Fibroblast of villous mesenchyme (primary cell): ENCODE measurements at regions not wholly inside any gene's neighbourhood (a gene's known extent, or its start where the extent isn't known, plus 50 kb on each side); places are given as distances from the start of the nearest gene placed in this dataset.

Experiments used
- DNase-seq: peaks from one replicate; pipeline ENCODE4 v3.0.0-alpha.2; 2010; ENCODE audit warnings: low read depth
- H3K4me3 ChIP-seq: 2 replicates; pipeline ENCODE4 v1.5.1; 2011; ENCODE audit warnings: low read depth, mild to moderate bottlenecking, low read length
- TF ChIP-seq, protein P1 (sequence below): IDR thresholded peaks from 2 replicates; pipeline ENCODE4 v1.5.1; 2012; ENCODE audit warnings: low read depth, mild to moderate bottlenecking, low read length; ENCODE audit not compliant: insufficient read depth

- TF ChIP-seq, protein P1, sequence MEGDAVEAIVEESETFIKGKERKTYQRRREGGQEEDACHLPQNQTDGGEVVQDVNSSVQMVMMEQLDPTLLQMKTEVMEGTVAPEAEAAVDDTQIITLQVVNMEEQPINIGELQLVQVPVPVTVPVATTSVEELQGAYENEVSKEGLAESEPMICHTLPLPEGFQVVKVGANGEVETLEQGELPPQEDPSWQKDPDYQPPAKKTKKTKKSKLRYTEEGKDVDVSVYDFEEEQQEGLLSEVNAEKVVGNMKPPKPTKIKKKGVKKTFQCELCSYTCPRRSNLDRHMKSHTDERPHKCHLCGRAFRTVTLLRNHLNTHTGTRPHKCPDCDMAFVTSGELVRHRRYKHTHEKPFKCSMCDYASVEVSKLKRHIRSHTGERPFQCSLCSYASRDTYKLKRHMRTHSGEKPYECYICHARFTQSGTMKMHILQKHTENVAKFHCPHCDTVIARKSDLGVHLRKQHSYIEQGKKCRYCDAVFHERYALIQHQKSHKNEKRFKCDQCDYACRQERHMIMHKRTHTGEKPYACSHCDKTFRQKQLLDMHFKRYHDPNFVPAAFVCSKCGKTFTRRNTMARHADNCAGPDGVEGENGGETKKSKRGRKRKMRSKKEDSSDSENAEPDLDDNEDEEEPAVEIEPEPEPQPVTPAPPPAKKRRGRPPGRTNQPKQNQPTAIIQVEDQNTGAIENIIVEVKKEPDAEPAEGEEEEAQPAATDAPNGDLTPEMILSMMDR, result no peak
- H3K4me3 ChIP-seq, result no peak overlapping the region
- no peak for DNase-seq
Measured at GRCh38 chr2:203585516-203585915, 50.4 kb upstream of the RAPH1 start.

DNA sequence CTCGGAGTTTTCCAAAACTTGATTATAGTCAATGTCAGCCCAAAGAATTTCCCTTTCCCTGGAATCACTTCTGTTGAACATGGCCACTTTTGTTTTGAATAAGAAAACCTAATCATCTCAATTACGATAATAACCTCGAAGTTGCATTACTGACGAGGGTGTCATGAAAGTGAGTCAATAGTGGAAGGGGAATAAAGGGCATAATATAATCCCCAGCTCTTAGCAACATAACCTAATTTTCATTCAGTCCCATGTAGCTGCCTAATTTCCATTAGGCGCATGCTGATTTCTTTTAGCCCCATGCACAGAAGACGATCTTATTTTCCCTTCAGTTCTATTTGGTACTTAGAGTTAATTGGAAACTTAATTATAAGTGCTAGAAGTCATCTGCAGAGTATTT is 51.1 kb upstream of the RAPH1 start:
- no peak for DNase-seq
- TF ChIP-seq, protein P1, result no peak

GRCh38 chr2:203586696-203587095 is 51.6 kb upstream of the RAPH1 start:
- DNase-seq, result peak; percentile 47
- no peak overlapping the region for H3K4me3 ChIP-seq
- TF ChIP-seq, protein P1, result no peak

More for the DNA sequence above, 51.1 kb upstream of the RAPH1 start:
- H3K4me3 ChIP-seq, result no peak overlapping the region

DNA sequence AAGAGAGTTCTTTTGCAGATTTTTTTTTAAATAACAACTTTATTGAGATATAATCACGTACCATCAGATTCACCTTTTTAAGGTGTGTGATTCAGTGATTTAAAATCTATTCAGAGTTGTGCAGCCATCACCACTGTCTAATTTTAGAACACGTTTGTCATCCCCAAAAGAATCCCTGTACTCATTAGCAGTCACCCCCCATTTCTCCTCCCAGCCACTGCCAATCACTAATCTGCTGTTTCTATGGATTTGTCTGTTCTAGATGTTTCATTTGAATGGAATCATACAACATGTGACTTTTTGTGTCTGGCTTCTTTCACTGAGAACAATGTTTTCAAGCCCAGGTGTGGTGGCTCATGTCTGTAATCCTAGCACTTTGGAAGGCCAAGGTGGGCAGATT is 55.4 kb upstream of the RAPH1 start:
- DNase-seq, result no peak
- TF ChIP-seq, protein P1, result no peak
- no peak overlapping the region for H3K4me3 ChIP-seq

DNA sequence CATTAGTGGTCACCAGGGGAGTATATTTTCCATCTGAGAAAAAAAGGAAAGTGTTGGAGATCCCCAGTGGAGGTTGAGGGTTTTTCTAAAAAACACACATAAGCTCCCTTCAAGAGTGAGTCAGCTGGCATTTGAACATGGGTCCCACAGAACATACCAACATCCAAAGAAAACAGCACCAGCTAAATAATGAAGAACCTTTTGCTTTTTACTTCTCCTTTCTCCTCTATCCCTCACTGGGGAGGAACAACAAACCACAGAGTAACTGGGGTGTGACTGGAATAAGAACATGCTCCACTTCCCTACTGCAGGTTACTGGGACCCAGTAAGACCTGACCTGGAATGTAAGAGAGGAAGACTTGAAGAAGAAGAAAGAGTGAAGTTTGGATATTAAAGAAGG is 56.5 kb upstream of the RAPH1 start:
- TF ChIP-seq, protein P1, result no peak
- no peak overlapping the region for H3K4me3 ChIP-seq
- no peak for DNase-seq

DNA sequence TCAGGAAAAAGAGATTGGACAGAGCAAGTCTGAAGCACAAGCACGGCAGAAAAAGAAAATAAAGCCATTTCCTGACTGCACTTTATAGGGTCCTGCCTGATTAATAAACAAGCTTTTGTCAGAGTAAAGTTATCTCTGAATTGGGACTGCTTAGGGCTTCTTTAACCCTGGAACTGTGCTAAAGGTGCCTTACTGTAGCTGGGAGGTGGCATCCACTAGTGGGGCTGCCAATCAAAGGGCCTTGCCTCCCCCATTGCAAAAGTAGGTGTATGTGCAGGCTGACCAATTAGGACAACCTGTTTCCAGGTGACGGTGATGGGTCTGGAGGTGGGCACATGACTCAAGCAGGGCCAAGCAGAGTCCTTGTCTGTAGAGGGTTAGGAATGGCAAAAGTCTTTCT is 57.4 kb upstream of the RAPH1 start:
- TF ChIP-seq, protein P1, result no peak
- DNase-seq, result no peak
- no peak overlapping the region for H3K4me3 ChIP-seq

GRCh38 chr2:203594541-203594940 is 59.4 kb upstream of the RAPH1 start:
- TF ChIP-seq, protein P1, result no peak
- no peak overlapping the region for H3K4me3 ChIP-seq
- peak; percentile 87 for DNase-seq
